Transverse colon (tissue), 4 donors: ENCODE measurements at regions not wholly inside any gene's neighbourhood (a gene's known extent, or its start where the extent isn't known, plus 50 kb on each side); places are given as distances from the start of the nearest gene placed in this dataset.

ENCODE experiments used
- DNase-seq: peaks from one replicate; pipeline ENCODE4 v3.0.0-alpha.2; 2019
- H3K27ac ChIP-seq, 4 donors: fragments of 200-600 bp; sonication (generic); 2 replicates each; pipeline ENCODE4 v1.5.1; 2016 to 2018; ENCODE audit warnings: inconsistent platforms in 4 of 4
- H3K27me3 ChIP-seq: fragments of 200-600 bp; sonication (generic); 2 replicates; pipeline ENCODE4 v1.5.1; 2017; ENCODE audit warnings: inconsistent platforms
- H3K36me3 ChIP-seq, 4 donors: fragments of 200-600 bp; sonication (generic); 2 replicates each; pipeline ENCODE4 v1.5.1; 2017 to 2019; ENCODE audit warnings: inconsistent platforms in 4 of 4
- H3K4me1 ChIP-seq, 4 donors: fragments of 200-600 bp; sonication (generic); 2 replicates each; pipeline ENCODE4 v1.5.1; 2017 to 2020; ENCODE audit warnings: inconsistent platforms in 4 of 4
- H3K4me3 ChIP-seq, 4 donors: fragments of 200-600 bp; sonication (generic); 1 replicate in 1 of 4; 2 replicates in 3 of 4; pipeline versions ENCODE4 v1.5.1 to v1.6.1; 2017 to 2019; ENCODE audit warnings: inconsistent platforms in 4 of 4
- H3K9me3 ChIP-seq, 2 donors: fragments of 200-600 bp; sonication (generic); 2 replicates each; pipeline ENCODE4 v1.5.1; 2017 to 2019; ENCODE audit warnings: inconsistent platforms in 2 of 2
- EP300 ChIP-seq: sonication (generic); formaldehyde crosslinking; IDR thresholded peaks from one replicate; pipeline ENCODE4 v1.6.1; 2017; ENCODE audit warnings: antibody characterized with exemption, low read depth
- POLR2A ChIP-seq: fragments of 450-650 bp; IDR thresholded peaks from one replicate; pipeline ENCODE4 v1.6.1; 2016; ENCODE audit warnings: antibody characterized with exemption, mild to moderate bottlenecking, moderate library complexity
- POLR2AphosphoS5 ChIP-seq, 3 donors: sonication (generic); formaldehyde crosslinking; IDR thresholded peaks; one replicate each; pipeline ENCODE4 v1.6.1; 2016; ENCODE audit warnings: antibody characterized with exemption in 3 of 3
- WGBS, 2 donors: methylation state at CpG; one replicate each; pipeline ENCODE4 v1.1.5; 2018; ENCODE audit warnings: low coverage in 1 of 2; 5-methylcytosine and 5-hydroxymethylcytosine counted together
- in situ Hi-C, 4 donors: fragments of 200-750 bp; cut with MboI; loops; one replicate each; pipeline versions ENCODE4 v1.15.0 to v1.15.1; 2017; ENCODE audit warnings: low sequenced_read_pairs in 3 of 4, low pct_ligation_motif_present in 1 of 4, low pct_unique_long_range_greater_than_20kb in 1 of 4
- intact Hi-C: fragments of 100-400 bp; cut with DNase I; formaldehyde crosslinking; loops from one replicate; pipeline ENCODE4 v1.15.1; 2023; ENCODE audit warnings: low total_unique reads
- TF ChIP-seq, protein P1 (sequence below), 5 experiments: fragments of 200-600 bp in 3 of 5; fragments of 450-650 bp in 2 of 5; sonication (generic) in 3 of 5; IDR thresholded peaks; 1 replicate in 2 of 5; 2 replicates in 3 of 5; pipeline ENCODE4 v1.5.1; 2016 to 2017; ENCODE audit warnings: antibody characterized with exemption in 5 of 5, inconsistent platforms in 3 of 5, mild to moderate bottlenecking in 2 of 5, moderate library complexity in 1 of 5

DNA sequence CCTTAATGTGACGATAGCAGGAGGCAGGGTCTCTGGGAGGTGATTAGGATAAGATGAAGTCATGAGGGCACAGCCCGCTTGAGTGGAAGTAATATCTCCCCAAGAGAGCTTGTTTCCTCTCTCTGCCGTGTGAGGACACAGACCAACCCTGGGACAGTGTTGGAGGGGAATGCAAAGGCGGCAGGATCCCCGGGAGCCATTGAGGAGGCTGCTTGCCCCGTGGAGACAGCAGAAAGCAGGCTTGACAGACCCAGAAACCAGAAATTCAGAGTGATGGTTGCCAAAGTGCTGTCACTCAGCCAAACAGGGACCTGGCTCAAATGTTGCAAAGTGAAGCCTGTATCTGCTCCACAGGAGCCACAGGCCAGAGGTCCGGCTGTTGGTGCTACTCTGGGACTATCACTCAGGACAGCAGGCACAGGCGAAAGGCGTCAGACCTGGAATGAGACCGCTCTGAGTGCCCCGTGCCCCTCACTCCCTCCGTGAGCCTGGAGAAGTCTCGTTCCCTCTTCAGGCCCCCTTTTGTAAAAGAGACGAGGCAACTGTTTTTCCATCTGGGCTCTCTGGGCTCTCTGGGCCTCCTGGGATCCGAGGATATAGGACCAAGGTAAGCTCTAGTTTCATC lies 96.6 kb upstream of the VANGL1 start:
- 60 to 78% methylated on average over 1 to 15 of the region's 15 CpGs for WGBS, 2 donors
- in situ Hi-C loops = no loop called here

DNA sequence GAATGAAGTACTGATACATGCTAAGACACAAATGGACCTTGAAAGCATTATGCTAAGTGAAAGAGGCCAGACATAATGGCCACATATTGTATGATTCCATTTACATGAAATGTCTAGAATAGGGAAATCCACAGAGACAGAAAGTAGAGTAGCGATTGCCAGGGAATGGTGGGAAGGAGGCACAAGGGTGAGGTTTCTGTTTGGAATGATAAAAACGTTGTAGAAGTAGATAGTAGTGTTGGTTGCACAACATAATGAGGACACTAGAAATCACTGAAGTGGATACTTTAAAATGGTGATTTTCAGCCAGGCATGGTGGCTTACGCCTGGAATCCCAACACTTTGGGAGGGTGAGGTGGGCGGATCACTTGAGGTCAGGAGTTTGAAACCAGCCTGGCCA lies 97.6 kb upstream of the VANGL1 start:
- peaks cover 0 to 6% (median 2%) of the 10 kb centered on the region in 4 donors for H3K4me1 ChIP-seq
- DNase-seq = no peak
- intact Hi-C loops = no loop called here
- H3K27ac ChIP-seq = no peak overlapping the region
- in situ Hi-C loops = no loop called here
- H3K9me3 ChIP-seq = no peaks in the 10 kb centered on the region
- TF ChIP-seq POLR2AphosphoS5 (IDR thresholded peaks at IDR 0.05) = no peak
- TF ChIP-seq, protein P1, sequence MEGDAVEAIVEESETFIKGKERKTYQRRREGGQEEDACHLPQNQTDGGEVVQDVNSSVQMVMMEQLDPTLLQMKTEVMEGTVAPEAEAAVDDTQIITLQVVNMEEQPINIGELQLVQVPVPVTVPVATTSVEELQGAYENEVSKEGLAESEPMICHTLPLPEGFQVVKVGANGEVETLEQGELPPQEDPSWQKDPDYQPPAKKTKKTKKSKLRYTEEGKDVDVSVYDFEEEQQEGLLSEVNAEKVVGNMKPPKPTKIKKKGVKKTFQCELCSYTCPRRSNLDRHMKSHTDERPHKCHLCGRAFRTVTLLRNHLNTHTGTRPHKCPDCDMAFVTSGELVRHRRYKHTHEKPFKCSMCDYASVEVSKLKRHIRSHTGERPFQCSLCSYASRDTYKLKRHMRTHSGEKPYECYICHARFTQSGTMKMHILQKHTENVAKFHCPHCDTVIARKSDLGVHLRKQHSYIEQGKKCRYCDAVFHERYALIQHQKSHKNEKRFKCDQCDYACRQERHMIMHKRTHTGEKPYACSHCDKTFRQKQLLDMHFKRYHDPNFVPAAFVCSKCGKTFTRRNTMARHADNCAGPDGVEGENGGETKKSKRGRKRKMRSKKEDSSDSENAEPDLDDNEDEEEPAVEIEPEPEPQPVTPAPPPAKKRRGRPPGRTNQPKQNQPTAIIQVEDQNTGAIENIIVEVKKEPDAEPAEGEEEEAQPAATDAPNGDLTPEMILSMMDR (IDR thresholded peaks at IDR 0.05) = no peak
- TF ChIP-seq EP300 = no peak
- no peak for TF ChIP-seq POLR2A
- no peaks in the 10 kb centered on the region for H3K36me3 ChIP-seq
- no peak overlapping the region for H3K4me3 ChIP-seq
- 71 to 83% methylated on average over 4 of the region's 4 CpGs for WGBS, 2 donors
- no peaks in the 10 kb centered on the region for H3K27me3 ChIP-seq

More for the DNA sequence above, 96.6 kb upstream of the VANGL1 start:
- Histone ChIP-seq H3K4me1 (peaks cover 0 to 6% (median 2%) of the 10 kb centered on the region in 4 donors), H3K36me3 (no peaks in the 10 kb centered on the region), H3K27ac (no peak overlapping the region), H3K4me3 (no peak overlapping the region), H3K9me3 (no peaks in the 10 kb centered on the region), H3K27me3 (no peaks in the 10 kb centered on the region)
- intact Hi-C loops = no loop called here
- no peak for DNase-seq
- TF ChIP-seq EP300 (no peak), POLR2AphosphoS5 (IDR thresholded peaks at IDR 0.05) (no peak), POLR2A (no peak)
- TF ChIP-seq, protein P1 (IDR thresholded peaks at IDR 0.05) = no peak

DNA sequence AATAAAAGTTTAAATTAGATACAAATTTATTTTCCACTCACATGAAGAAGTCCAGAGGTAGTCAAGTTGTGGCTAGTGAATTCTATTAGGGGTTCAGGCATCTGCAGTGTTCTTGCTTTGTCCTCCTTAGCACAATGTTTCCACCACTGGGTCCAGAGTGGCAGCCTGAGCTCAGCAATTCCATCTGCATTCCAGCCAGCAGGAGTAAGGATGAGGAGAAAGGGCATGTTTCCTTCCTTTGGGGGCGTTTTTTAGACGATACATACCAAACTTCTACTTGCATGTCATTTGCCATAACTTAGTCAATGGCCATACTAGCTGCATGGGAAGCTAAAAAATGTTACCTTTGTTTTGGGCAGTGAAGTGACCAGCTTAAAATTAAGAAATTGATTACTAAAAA lies 98.5 kb upstream of the VANGL1 start:
- H3K27me3 ChIP-seq = no peaks in the 10 kb centered on the region
- no peak overlapping the region for H3K27ac ChIP-seq
- peaks cover 0 to 6% (median 2%) of the 10 kb centered on the region in 4 donors for H3K4me1 ChIP-seq
- in situ Hi-C loops = no loop called here
- 77% methylated on average over 2 of the region's 2 CpGs for WGBS, 2 donors
- TF ChIP-seq POLR2AphosphoS5 (IDR thresholded peaks at IDR 0.05) = no peak
- no peak for TF ChIP-seq EP300
- TF ChIP-seq, protein P1 (IDR thresholded peaks at IDR 0.05) = no peak
- no peak for TF ChIP-seq POLR2A
- intact Hi-C loops = no loop called here
- no peak for DNase-seq
- no peak overlapping the region for H3K4me3 ChIP-seq
- H3K9me3 ChIP-seq = no peaks in the 10 kb centered on the region
- H3K36me3 ChIP-seq = no peaks in the 10 kb centered on the region

DNA sequence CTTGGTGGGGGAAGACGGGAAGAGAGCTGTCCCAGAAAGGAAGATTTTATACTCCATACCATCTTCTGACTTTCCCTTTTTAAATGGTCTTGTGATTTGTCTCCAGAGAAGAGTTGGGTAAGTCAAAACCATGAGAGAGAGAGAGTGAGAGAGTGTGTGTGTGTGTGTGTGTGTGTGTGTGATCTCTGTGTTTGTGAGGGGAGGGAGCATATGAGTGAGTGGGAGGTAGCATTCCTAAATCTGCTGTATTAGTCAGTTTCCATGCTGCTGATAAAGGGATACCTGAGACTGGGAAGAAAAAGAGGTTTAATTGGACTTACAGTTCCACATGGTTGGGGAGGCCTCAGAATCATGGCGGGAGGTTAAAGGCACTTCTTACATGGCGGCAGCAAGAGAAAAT lies 102.0 kb upstream of the VANGL1 start:
- DNase-seq = no peak
- Histone ChIP-seq H3K27ac (no peak overlapping the region), H3K36me3 (no peaks in the 10 kb centered on the region), H3K4me3 (no peak overlapping the region), H3K4me1 (no peaks in the 10 kb centered on the region), H3K9me3 (no peaks in the 10 kb centered on the region), H3K27me3 (no peaks in the 10 kb centered on the region)
- WGBS, 2 donors = 79 to 81% methylated on average over 3 of the region's 3 CpGs
- intact Hi-C loops = no loop called here
- in situ Hi-C loops = no loop called here
- TF ChIP-seq POLR2AphosphoS5 (IDR thresholded peaks at IDR 0.05) (no peak), POLR2A (no peak), EP300 (no peak)
- TF ChIP-seq, protein P1 (IDR thresholded peaks at IDR 0.05) = no peak
